Stomach (tissue), 4 donors: ENCODE measurements at regions not wholly inside any gene's neighbourhood (a gene's known extent, or its start where the extent isn't known, plus 50 kb on each side); places are given as distances from the start of the nearest gene placed in this dataset.

Experiments
- CTCF ChIP-seq, 7 experiments: fragments of 450-650 bp in 4 of 7; fragments of 200-600 bp in 3 of 7; sonication (generic) in 3 of 7; IDR thresholded peaks; one replicate each; pipeline ENCODE4 v1.5.1; 2016 to 2019; ENCODE audit warnings: antibody characterized with exemption in 7 of 7, control low read depth in 2 of 7, mild to moderate bottlenecking in 1 of 7
- EP300 ChIP-seq: sonication (generic); formaldehyde crosslinking; IDR thresholded peaks from one replicate; pipeline ENCODE4 v1.6.1; 2017; ENCODE audit warnings: antibody characterized with exemption
- POLR2A ChIP-seq, 4 donors: fragments of 450-650 bp; IDR thresholded peaks; one replicate each; pipeline ENCODE4 v1.6.1; 2016; ENCODE audit warnings: antibody characterized with exemption in 4 of 4, control low read depth in 2 of 4, mild to moderate bottlenecking in 1 of 4, moderate library complexity in 1 of 4
- POLR2AphosphoS5 ChIP-seq, 3 donors: sonication (generic); formaldehyde crosslinking; IDR thresholded peaks; one replicate each; pipeline ENCODE4 v1.6.1; 2016; ENCODE audit warnings: antibody characterized with exemption in 3 of 3

- no peak for TF ChIP-seq POLR2AphosphoS5 (IDR thresholded peaks at IDR 0.05)
- TF ChIP-seq CTCF (IDR thresholded peaks at IDR 0.05), result no peak
- no peak for TF ChIP-seq POLR2A (IDR thresholded peaks at IDR 0.05)
- no peak for TF ChIP-seq EP300
Observed at GRCh38 chr5:130678637-130679036, 486.4 kb downstream of the HINT1 start.
